ENCODE measurements at regions not wholly inside any gene's neighbourhood (a gene's known extent, or its start where the extent isn't known, plus 50 kb on each side); places are given as distances from the start of the nearest gene placed in this dataset.
"Not testable (repeated sequence)": the region's sequence is repeated elsewhere in the genome, so short reads cannot be mapped to it uniquely, and the experiment has no call there.

DNA sequence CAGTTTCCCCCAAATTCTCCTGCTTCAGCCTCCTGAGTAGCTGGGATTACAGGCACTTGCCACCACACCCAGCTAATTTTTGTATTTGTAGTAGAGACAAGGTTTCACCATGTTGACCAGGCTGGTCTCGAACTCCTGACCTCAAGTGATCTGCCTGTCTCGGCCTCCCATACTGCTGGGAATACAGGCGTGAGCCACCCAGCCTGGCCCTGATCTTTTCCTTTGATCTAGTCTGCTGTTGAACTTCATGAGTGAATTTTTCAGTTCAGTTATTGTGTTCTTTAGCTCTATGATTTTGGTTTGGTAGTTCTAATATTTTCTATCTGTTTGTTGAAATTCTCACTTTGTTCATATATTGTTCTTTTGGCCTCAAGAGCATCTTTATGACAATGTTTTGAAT lies 83.4 kb upstream of the RAP2C start:
- WGBS (ENCODE audit: low lambda C conversion rate), result 83% methylated on average over 3 of the region's 3 CpGs
- H3K27me3 ChIP-seq (ENCODE audit: control insufficient read depth in 1 of 2, insufficient read depth in 2 of 2, low read length in 2 of 2); CTCF ChIA-PET (ENCODE audit: low intra/inter-chr PET ratio, low total read pairs); intact Hi-C loops (cut with micrococcal nuclease; ENCODE audit: unreplicated experiment); H3K4me3 ChIP-seq (replicated peaks in 1 of 3; ENCODE audit: insufficient read depth in 1 of 3, low read depth in 2 of 3, low read length in 3 of 3); H4K20me1 ChIP-seq (ENCODE audit: insufficient read depth, low read length); POLR2A ChIA-PET; H3K79me2 ChIP-seq (ENCODE audit: insufficient read depth, low read length); H3K9me3 ChIP-seq (ENCODE audit: low read length); BruUV-seq (replicated peaks); ATAC-seq; FAIRE-seq; H3K9ac ChIP-seq (ENCODE audit: insufficient read depth, low read depth, low read length); H2AFZ ChIP-seq (ENCODE audit: low read length); H3K27ac ChIP-seq (ENCODE audit: extremely low read length, insufficient read depth, low read length); H3K4me2 ChIP-seq (ENCODE audit: low read depth, low read length); H3K4me1 ChIP-seq (ENCODE audit: insufficient read depth, low read length); H3K36me3 ChIP-seq (replicated peaks in 1 of 2; ENCODE audit: control insufficient read depth in 1 of 2, insufficient read depth in 2 of 2, low read length in 2 of 2); in situ Hi-C loops (cut with HindIII; ENCODE audit: extremely low pct_ligation_motif_present, low pct_unique_long_range_greater_than_20kb); DNase-seq (ENCODE audit: low spot score): not testable (repeated sequence)
- peak; percentile 96 for TF ChIP-seq ZNF160 (CRISPR knock-in tag; IDR thresholded peaks at IDR 0.05)

DNA sequence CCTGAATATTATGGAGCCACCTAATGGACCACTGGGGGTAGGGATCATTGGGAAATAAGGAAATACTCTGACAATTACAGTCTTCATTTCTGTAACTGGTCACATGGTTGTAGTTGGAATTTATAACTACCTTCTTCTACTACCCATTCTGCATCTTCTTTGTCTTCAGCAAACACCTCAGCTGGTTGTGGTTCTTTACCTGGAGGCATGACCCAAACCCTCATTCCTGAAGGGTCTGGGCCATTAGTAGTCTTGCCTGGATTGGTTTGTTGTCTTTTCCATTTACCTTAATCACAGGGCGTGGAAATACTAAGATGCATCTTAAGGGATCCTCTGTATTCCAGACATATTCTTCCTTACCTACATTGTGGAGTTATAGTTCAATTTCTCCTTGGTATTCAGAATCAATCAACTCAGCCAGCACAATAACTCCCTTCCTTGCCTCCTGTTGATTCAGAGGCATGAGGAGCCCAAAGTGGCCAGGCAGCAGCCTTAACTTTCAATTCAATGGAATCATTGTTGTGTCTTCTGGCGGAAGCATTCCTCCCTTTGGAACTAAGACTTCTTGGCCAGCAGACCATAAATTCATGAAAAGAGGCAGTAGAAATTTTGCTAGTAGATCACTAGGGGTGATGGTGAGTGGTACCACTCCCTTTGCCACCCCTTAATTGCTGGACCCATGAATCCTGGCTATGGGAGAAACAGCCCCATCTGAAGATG lies 75.7 kb upstream of the RAP2C start:
- ATAC-seq, result no peak
- H3K4me2 ChIP-seq (ENCODE audit: low read depth, low read length), result no peak overlapping the region
- H3K4me3 ChIP-seq (replicated peaks in 1 of 3; ENCODE audit: insufficient read depth in 1 of 3, low read depth in 2 of 3, low read length in 3 of 3), result no peak overlapping the region
- H3K9ac ChIP-seq (ENCODE audit: insufficient read depth, low read depth, low read length), result no peak overlapping the region
- 100% methylated on average over 2 of the region's 2 CpGs for WGBS (ENCODE audit: low lambda C conversion rate)
- H4K20me1 ChIP-seq (ENCODE audit: insufficient read depth, low read length), result no peaks in the 10 kb centered on the region
- H2AFZ ChIP-seq (ENCODE audit: low read length), result no peak overlapping the region
- H3K79me2 ChIP-seq (ENCODE audit: insufficient read depth, low read length), result no peaks in the 10 kb centered on the region
- H3K27ac ChIP-seq (ENCODE audit: extremely low read length, insufficient read depth, low read length), result no peak overlapping the region
- no peaks in the 10 kb centered on the region for H3K27me3 ChIP-seq (ENCODE audit: control insufficient read depth in 1 of 2, insufficient read depth in 2 of 2, low read length in 2 of 2)
- ChIA-PET CTCF (ENCODE audit: low intra/inter-chr PET ratio, low total read pairs) (no interaction called here), POLR2A (no interaction called here)
- BruUV-seq (replicated peaks), result no TSS peak
- intact Hi-C loops (cut with micrococcal nuclease; ENCODE audit: unreplicated experiment) (loop anchor here (10.0 kb wide), 1 partner anchor 190 kb away; the partner anchor contains the start of gene MBNL3), in situ Hi-C loops (cut with HindIII; ENCODE audit: extremely low pct_ligation_motif_present, low pct_unique_long_range_greater_than_20kb) (loop anchor here (5.0 to 10.0 kb wide), 2 partner anchors 77 to 320 kb away; no protein-coding TSS in a partner anchor)
- peaks cover 9% of the 10 kb centered on the region for H3K4me1 ChIP-seq (ENCODE audit: insufficient read depth, low read length)
- H3K9me3 ChIP-seq (ENCODE audit: low read length), result no peaks in the 10 kb centered on the region
- H3K36me3 ChIP-seq (replicated peaks in 1 of 2; ENCODE audit: control insufficient read depth in 1 of 2, insufficient read depth in 2 of 2, low read length in 2 of 2), result no peaks in the 10 kb centered on the region
- no peak for DNase-seq (ENCODE audit: low spot score)
- FAIRE-seq, result no peak
- TF ChIP-seq, protein P1, sequence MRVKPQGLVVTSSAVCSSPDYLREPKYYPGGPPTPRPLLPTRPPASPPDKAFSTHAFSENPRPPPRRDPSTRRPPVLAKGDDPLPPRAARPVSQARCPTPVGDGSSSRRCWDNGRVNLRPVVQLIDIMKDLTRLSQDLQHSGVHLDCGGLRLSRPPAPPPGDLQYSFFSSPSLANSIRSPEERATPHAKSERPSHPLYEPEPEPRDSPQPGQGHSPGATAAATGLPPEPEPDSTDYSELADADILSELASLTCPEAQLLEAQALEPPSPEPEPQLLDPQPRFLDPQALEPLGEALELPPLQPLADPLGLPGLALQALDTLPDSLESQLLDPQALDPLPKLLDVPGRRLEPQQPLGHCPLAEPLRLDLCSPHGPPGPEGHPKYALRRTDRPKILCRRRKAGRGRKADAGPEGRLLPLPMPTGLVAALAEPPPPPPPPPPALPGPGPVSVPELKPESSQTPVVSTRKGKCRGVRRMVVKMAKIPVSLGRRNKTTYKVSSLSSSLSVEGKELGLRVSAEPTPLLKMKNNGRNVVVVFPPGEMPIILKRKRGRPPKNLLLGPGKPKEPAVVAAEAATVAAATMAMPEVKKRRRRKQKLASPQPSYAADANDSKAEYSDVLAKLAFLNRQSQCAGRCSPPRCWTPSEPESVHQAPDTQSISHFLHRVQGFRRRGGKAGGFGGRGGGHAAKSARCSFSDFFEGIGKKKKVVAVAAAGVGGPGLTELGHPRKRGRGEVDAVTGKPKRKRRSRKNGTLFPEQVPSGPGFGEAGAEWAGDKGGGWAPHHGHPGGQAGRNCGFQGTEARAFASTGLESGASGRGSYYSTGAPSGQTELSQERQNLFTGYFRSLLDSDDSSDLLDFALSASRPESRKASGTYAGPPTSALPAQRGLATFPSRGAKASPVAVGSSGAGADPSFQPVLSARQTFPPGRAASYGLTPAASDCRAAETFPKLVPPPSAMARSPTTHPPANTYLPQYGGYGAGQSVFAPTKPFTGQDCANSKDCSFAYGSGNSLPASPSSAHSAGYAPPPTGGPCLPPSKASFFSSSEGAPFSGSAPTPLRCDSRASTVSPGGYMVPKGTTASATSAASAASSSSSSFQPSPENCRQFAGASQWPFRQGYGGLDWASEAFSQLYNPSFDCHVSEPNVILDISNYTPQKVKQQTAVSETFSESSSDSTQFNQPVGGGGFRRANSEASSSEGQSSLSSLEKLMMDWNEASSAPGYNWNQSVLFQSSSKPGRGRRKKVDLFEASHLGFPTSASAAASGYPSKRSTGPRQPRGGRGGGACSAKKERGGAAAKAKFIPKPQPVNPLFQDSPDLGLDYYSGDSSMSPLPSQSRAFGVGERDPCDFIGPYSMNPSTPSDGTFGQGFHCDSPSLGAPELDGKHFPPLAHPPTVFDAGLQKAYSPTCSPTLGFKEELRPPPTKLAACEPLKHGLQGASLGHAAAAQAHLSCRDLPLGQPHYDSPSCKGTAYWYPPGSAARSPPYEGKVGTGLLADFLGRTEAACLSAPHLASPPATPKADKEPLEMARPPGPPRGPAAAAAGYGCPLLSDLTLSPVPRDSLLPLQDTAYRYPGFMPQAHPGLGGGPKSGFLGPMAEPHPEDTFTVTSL (CRISPR knock-in tag; IDR thresholded peaks at IDR 0.05; ENCODE audit: borderline replicate concordance), result no peak
- TF ChIP-seq, protein P2, sequence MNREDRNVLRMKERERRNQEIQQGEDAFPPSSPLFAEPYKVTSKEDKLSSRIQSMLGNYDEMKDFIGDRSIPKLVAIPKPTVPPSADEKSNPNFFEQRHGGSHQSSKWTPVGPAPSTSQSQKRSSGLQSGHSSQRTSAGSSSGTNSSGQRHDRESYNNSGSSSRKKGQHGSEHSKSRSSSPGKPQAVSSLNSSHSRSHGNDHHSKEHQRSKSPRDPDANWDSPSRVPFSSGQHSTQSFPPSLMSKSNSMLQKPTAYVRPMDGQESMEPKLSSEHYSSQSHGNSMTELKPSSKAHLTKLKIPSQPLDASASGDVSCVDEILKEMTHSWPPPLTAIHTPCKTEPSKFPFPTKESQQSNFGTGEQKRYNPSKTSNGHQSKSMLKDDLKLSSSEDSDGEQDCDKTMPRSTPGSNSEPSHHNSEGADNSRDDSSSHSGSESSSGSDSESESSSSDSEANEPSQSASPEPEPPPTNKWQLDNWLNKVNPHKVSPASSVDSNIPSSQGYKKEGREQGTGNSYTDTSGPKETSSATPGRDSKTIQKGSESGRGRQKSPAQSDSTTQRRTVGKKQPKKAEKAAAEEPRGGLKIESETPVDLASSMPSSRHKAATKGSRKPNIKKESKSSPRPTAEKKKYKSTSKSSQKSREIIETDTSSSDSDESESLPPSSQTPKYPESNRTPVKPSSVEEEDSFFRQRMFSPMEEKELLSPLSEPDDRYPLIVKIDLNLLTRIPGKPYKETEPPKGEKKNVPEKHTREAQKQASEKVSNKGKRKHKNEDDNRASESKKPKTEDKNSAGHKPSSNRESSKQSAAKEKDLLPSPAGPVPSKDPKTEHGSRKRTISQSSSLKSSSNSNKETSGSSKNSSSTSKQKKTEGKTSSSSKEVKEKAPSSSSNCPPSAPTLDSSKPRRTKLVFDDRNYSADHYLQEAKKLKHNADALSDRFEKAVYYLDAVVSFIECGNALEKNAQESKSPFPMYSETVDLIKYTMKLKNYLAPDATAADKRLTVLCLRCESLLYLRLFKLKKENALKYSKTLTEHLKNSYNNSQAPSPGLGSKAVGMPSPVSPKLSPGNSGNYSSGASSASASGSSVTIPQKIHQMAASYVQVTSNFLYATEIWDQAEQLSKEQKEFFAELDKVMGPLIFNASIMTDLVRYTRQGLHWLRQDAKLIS (CRISPR knock-in tag; IDR thresholded peaks at IDR 0.05), result no peak
- TF ChIP-seq, protein P3, sequence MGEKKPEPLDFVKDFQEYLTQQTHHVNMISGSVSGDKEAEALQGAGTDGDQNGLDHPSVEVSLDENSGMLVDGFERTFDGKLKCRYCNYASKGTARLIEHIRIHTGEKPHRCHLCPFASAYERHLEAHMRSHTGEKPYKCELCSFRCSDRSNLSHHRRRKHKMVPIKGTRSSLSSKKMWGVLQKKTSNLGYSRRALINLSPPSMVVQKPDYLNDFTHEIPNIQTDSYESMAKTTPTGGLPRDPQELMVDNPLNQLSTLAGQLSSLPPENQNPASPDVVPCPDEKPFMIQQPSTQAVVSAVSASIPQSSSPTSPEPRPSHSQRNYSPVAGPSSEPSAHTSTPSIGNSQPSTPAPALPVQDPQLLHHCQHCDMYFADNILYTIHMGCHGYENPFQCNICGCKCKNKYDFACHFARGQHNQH (CRISPR knock-in tag; IDR thresholded peaks at IDR 0.05), result no peak
